Stimulated activated CD8-positive, alpha-beta memory T cell treated with anti-CD3 and anti-CD28 coated beads, Interleukin-4, amount 100 ng/mL, for 1 hour (primary cell): ENCODE measurements at regions not wholly inside any gene's neighbourhood (a gene's known extent, or its start where the extent isn't known, plus 50 kb on each side); places are given as distances from the start of the nearest gene placed in this dataset.
"Not testable (repeated sequence)": the region's sequence is repeated elsewhere in the genome, so short reads cannot be mapped to it uniquely, and the experiment has no call there.

Experiments
- DNase-seq, 2 donors: peaks; one replicate each; pipeline ENCODE4 v3.0.0-alpha.2; 2020; ENCODE audit warnings: low read depth in 2 of 2, low spot score in 1 of 2

DNA sequence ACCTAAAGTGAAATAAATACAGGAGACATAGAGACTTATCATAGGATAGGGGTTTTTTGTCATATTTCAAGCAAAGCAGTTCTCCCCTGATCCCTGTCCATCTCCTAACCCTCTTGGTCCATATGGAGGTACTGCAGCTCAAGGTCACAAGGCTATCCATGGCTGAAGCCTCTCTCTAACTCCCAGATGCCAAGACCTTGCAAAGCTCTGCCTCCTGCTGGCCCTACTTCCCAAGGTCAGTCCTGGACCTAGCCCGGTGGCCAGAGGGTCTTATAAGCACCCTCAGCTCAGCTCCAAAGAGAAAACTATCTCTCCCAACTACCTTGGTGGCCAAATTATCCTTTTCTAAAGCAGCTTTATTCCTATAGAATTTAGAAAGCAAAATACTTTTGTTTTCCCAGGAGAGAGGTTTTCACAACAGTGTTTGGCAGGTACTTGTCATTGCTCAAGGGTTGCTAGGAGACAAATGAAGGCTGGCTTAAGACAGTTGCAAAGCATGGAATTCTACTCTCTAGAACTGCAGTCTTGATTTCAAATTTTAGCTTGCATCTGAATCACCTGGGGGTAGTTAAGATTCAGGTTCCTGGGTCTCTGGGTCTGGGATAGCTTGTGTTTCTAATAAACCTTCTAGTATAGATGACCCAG lies 121.5 kb downstream of the XCL2 start:
- DNase-seq, result no peak

- DNase-seq, result no peak
These were observed 122.3 kb downstream of the XCL2 start for GRCh38 chr1:168421399-168422004.

- DNase-seq, result no peak
These were observed 123.6 kb downstream of the XCL2 start for GRCh38 chr1:168420177-168420576.

DNA sequence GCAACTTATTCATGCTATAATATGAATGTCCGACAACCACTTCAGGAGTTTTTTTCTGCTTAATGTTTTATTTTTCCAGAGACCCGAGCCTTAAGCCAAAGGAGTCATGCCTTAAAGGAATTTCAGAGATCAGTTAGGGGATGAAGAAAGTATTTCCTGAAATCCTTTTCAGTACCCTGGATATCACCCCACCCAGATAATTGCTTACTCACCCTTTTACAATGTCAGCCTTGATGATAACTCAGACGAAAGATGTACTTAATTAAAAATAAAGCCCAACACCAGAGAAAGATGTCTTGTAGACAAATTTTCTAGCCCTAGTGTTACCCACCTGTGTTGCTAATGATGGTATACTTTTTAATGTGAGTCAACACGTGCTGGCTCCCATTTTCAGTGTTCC lies 124.1 kb downstream of the XCL2 start:
- no peak for DNase-seq

GRCh38 chr1:168416220-168416619 lies 127.6 kb downstream of the XCL2 start:
- no peak for DNase-seq

DNA sequence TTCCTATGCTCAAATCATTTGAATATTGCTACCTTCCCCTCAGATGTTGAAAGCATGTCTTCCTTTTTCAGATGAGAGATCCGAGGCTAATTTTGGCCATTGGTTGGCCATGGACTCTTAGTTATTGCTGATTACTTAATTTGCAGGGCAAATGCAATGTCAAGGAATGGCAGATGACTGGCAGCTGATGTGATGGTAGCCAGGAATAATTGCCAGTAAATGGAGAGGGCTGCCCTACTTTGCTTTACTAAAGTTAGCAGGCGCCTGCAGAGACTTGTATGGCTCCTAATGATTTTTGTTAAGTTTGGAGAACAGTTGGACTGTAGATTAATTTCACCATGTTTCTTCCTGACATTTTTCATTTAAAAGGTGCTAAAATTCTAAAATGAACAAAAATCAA lies 128.9 kb downstream of the XCL2 start:
- no peak for DNase-seq

- DNase-seq, result no peak
These were observed 129.8 kb downstream of the TBX19 start for GRCh38 chr1:168410464-168410863.

- peak in 1 of 2 donors; percentile 45 for DNase-seq
These were observed 128.2 kb downstream of the TBX19 start for GRCh38 chr1:168408884-168409283.

- no peak for DNase-seq
These were observed 127.8 kb downstream of the TBX19 start for GRCh38 chr1:168408539-168408865.

- no peak for DNase-seq
These were observed 127.3 kb downstream of the TBX19 start for GRCh38 chr1:168407832-168408538.

- DNase-seq, result no peak
These were observed 125.4 kb downstream of the TBX19 start for GRCh38 chr1:168405906-168406549.

DNA sequence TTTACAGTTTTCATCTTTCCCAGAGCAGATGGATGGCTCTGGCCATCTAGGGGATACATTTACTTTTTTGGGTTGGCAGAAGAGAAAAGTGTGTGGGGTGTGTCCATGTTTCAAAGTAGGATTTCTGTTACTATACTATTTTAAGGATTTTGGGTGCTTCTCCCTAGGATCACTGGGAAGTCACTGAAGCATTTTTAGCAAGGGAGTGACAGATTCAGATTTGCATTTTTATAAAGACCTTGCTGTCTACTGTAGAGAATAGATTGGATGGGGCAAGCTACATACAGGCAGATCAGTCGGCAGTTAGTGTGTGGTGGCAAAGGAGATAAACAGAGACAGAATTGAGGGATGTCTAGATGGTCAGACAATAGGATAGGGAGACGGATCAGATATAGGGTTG lies 122.5 kb downstream of the TBX19 start:
- no peak for DNase-seq

DNA sequence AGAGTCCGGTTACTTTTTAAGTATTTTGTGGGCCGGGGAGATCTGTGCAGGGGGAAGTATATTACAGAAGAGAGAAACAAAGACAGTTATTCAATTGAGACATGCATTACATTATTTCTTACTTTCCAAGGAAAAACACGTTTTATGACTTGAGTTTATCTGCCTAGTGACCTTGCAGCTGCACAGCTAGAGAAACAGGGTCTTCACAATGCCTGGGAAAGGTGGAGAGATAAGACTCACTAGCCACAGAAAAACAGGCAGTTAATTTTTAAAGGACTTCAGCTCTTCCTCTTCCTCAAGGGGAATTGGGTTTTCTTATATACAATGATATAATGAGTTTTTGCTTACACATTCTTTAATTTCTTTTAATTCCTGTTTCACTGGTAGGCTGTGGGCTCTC lies 121.8 kb downstream of the TBX19 start:
- not testable (repeated sequence) for DNase-seq

- no peak for DNase-seq
These were observed 120.7 kb downstream of the TBX19 start for GRCh38 chr1:168401341-168401740.

DNA sequence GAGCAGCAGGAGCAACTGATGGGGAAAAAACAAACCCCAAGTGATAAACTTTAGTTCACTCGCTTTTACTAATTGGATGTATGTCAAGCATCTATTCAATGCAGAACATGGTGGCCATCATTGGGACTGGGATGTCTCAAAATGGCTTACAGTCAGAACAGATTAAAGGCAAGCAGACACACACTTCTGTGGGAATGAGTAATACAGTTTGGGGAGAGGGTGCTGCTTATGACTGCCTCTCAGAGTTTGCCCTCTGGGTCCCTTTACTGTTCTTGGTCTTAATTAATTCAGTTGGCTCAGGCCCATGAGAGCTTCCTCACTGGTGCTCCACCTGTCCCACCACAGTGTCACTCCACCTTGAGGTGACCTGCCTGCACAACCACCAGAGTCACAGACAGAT lies 119.5 kb downstream of the TBX19 start:
- no peak for DNase-seq

DNA sequence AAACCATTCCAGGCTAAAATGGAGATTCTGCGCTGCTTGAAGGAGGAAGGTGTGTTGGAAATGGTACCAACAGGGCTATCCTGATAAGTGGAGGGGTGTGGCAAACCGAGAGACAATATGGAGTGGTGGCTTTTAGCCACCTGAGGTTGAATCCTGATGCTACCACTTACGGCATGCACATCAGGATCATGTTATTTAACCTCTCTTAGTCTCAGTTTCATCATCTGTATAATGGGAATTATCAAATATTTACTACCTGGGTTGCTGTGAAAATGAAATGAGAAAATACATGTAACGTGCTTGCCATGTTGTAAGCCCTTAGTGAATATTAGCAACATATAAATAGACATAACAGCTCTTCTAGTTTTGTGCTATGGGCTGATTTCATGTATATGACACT lies 117.1 kb downstream of the TBX19 start:
- no peak for DNase-seq

DNA sequence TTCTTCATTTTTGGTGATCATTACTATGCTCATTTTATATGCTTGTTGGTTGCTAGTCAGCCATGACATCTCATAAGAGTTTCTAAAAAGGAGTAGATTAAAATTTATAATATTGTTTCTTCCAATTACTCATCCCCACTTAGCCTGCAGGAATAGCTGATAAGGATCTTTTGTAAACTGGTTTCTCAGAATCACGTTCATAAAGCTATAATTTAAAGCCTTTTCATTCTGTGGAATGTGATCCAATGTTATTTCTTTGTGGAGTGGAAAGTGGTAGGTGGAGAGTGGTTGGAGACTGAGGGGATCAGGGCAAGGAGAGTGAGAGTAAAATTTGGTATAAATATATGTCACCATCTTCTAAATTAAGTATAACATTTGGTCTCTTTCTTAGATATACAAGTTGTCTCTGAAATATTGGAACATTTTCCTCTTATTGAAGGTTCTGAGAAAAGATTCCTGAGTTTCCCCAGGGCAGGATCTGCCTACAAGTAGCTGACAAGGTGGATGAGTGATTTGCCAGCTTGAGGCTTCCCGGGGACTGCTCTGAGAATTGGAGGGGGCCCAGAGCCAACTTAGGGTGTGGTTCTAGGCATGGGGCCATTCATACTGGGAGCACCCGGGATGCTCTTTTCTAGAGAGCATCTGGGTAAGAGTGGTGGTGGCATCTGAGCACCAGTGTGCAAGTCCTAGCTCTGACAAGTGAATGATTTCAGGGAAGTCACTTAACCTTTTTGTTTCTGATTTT lies 116.4 kb downstream of the TBX19 start:
- DNase-seq, result no peak

GRCh38 chr1:168396508-168396907 lies 115.8 kb downstream of the TBX19 start:
- DNase-seq, result no peak

DNA sequence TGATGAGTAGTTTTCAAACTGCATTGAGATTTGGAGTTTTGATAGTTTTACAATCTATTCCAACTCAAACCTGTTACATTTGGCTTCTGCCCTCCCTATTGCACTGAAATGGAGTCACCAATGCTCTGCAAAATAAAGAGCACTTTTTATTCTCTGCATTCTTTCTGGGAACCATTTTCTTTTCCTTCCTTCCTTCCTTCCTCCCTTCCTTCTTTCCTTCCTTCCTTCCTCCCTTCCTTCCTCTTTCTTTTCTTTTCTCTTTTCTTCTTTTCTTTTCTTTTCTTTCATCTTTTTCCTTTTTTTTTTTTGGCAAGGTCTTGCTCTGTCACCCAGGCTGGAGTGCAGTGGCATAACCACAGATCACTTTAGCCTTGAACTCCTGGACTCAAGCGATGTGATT lies 114.2 kb downstream of the TBX19 start:
- DNase-seq, result no peak

GRCh38 chr1:168392958-168393549 lies 112.4 kb downstream of the TBX19 start:
- no peak for DNase-seq
